ENCODE measurements at regions not wholly inside any gene's neighbourhood (a gene's known extent, or its start where the extent isn't known, plus 50 kb on each side); places are given as distances from the start of the nearest gene placed in this dataset.

DNA sequence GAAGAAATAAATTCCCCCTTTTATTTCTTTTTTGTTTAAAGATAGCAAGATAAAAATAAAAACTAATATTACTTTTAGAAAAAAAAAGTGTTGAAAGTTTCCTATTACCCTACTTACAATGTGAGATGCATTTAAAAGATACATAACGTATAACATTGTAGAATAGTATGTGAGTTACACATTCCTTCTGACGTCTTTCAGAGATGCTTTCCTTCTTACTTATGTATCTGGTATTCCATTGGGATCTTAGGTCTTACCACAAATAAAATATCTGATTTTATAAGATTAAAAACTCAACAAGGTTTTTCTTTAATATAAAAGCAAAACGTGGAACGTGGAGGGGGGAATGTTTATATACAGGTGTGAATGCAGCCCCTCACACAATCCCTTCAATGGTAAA lies 147.2 kb upstream of the ETS2 start (continued):
- no peak for TF ChIP-seq SREBF2 (IDR thresholded peaks at IDR 0.05; ENCODE audit: low read length)
- no peak for TF ChIP-seq GABPA (IDR thresholded peaks at IDR 0.05; ENCODE audit: low read depth)
- no peak for TF ChIP-seq HDAC2 (IDR thresholded peaks at IDR 0.05)

GRCh38 chr21:38659936-38660332 lies 145.8 kb upstream of the ETS2 start:
- in situ Hi-C loops (cut with MboI) (no loop called here), intact Hi-C loops (cut with micrococcal nuclease; ENCODE audit: unreplicated experiment) (no loop called here)
- Histone ChIP-seq H3K27ac (ENCODE audit: control insufficient read depth, insufficient read depth) (no peak overlapping the region), H3K9ac (ENCODE audit: control insufficient read depth, insufficient read depth, low read length) (no peak overlapping the region), H3K79me2 (ENCODE audit: control insufficient read depth, insufficient read depth, low read length) (no peaks in the 10 kb centered on the region), H3K27me3 (replicated peaks in 1 of 2; ENCODE audit: control insufficient read depth in 2 of 2, insufficient read depth in 2 of 2, low read length in 1 of 2) (peaks cover 4 to 10% of the 10 kb centered on the region in 2 experiments), H3K36me3 (ENCODE audit: control insufficient read depth in 2 of 2, insufficient read depth in 2 of 2, low read length in 1 of 2) (no peaks in the 10 kb centered on the region), H3K4me3 (no peak overlapping the region), H3K4me1 (ENCODE audit: control insufficient read depth, insufficient read depth, low read length) (no peaks in the 10 kb centered on the region), H4K20me1 (ENCODE audit: control insufficient read depth, insufficient read depth) (no peaks in the 10 kb centered on the region), H2AFZ (ENCODE audit: control insufficient read depth, low read depth, low read length) (no peak overlapping the region), H3K4me2 (ENCODE audit: control insufficient read depth, insufficient read depth) (no peak overlapping the region), H3K9me3 (replicated peaks; ENCODE audit: control insufficient read depth, insufficient read depth, low read length) (no peaks in the 10 kb centered on the region; the same call in 2 of the 3 replicates)
- RAD21 ChIA-PET (ENCODE audit: unreplicated experiment): no interaction called here
- no peak for ATAC-seq
- no peak for DNase-seq (ENCODE audit: low read depth, low spot score)
- FAIRE-seq: no peak
- POLR2A ChIA-PET: no interaction called here
- CTCF ChIA-PET: interaction anchor here (0.8 kb wide), 1 partner anchor 10 kb away, joined by 3 read pairs; no protein-coding TSS in a partner anchor
- SMC1A ChIA-PET (ENCODE audit: uncharacterized antibody, unreplicated experiment): interaction anchor here (0.6 kb wide), 1 partner anchor 460 kb away, joined by 3 read pairs; no protein-coding TSS in a partner anchor
- BruUV-seq (replicated peaks): no TSS peak
- 59% methylated on average over 16 of the region's 16 CpGs for WGBS (ENCODE audit: insufficient coverage, insufficient replicate concordance, low lambda C conversion rate, missing lambda C conversion rate)
- TF ChIP-seq RBBP5 (conservative IDR thresholded peaks at IDR 0.05) (no peak), POLR2AphosphoS2 (IDR thresholded peaks at IDR 0.05; ENCODE audit: low read depth, low read length) (no peak), SIX5 (IDR thresholded peaks at IDR 0.05; ENCODE audit: low read depth, low read length, severe bottlenecking) (no peak), BACH1 (IDR thresholded peaks at IDR 0.05; ENCODE audit: borderline replicate concordance) (no peak), MYB (IDR thresholded peaks at IDR 0.05; ENCODE audit: borderline replicate concordance, low read depth, low read length) (no peak), SP1 (IDR thresholded peaks at IDR 0.05; ENCODE audit: low read depth, low read length) (no peak), RB1 (IDR thresholded peaks at IDR 0.05; ENCODE audit: borderline replicate concordance) (no peak), NR2C2 (IDR thresholded peaks at IDR 0.05; ENCODE audit: borderline replicate concordance, control insufficient read depth, insufficient read length, low read depth) (no peak), ASH2L (IDR thresholded peaks at IDR 0.05; ENCODE audit: borderline replicate concordance, low read depth) (no peak), ZBTB11 (CRISPR knock-in tag; IDR thresholded peaks at IDR 0.05) (no peak), SMARCA5 (IDR thresholded peaks at IDR 0.05) (no peak), TCF12 (IDR thresholded peaks at IDR 0.05; ENCODE audit: low read depth, low read length) (no peak)
- TF ChIP-seq, protein P1, sequence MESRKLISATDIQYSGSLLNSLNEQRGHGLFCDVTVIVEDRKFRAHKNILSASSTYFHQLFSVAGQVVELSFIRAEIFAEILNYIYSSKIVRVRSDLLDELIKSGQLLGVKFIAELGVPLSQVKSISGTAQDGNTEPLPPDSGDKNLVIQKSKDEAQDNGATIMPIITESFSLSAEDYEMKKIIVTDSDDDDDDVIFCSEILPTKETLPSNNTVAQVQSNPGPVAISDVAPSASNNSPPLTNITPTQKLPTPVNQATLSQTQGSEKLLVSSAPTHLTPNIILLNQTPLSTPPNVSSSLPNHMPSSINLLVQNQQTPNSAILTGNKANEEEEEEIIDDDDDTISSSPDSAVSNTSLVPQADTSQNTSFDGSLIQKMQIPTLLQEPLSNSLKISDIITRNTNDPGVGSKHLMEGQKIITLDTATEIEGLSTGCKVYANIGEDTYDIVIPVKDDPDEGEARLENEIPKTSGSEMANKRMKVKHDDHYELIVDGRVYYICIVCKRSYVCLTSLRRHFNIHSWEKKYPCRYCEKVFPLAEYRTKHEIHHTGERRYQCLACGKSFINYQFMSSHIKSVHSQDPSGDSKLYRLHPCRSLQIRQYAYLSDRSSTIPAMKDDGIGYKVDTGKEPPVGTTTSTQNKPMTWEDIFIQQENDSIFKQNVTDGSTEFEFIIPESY (IDR thresholded peaks at IDR 0.05): no peak
